Fibroblast of villous mesenchyme (primary cell): ENCODE measurements at regions not wholly inside any gene's neighbourhood (a gene's known extent, or its start where the extent isn't known, plus 50 kb on each side); places are given as distances from the start of the nearest gene placed in this dataset.
A peak's percentile ranks its signal among the peaks of the same experiment; 100 is the strongest.

Experiments
- DNase-seq: peaks from one replicate; pipeline ENCODE4 v3.0.0-alpha.2; 2010; ENCODE audit warnings: low read depth
- H3K4me3 ChIP-seq: 2 replicates; pipeline ENCODE4 v1.5.1; 2011; ENCODE audit warnings: low read depth, mild to moderate bottlenecking, low read length
- CTCF ChIP-seq: IDR thresholded peaks from 2 replicates; pipeline ENCODE4 v1.5.1; 2012; ENCODE audit warnings: low read depth, mild to moderate bottlenecking, low read length; ENCODE audit not compliant: insufficient read depth

GRCh38 chr12:123071857-123072256, 79.0 kb downstream of the PITPNM2 start:
- no peak for TF ChIP-seq CTCF
- H3K4me3 ChIP-seq, result no peak overlapping the region
- no peak for DNase-seq

- no peak for TF ChIP-seq CTCF
- DNase-seq, result peak; percentile 22
These were observed 79.6 kb downstream of the PITPNM2 start for GRCh38 chr12:123071099-123071800.

GRCh38 chr12:123070267-123071081, 80.4 kb downstream of the PITPNM2 start:
- TF ChIP-seq CTCF, result no peak
- no peak overlapping the region for H3K4me3 ChIP-seq
- no peak for DNase-seq

More at GRCh38 chr12:123071099-123071800, 79.6 kb downstream of the PITPNM2 start:
- H3K4me3 ChIP-seq, result no peak overlapping the region

- no peak for TF ChIP-seq CTCF
- DNase-seq, result no peak
These were observed 81.2 kb downstream of the PITPNM2 start for GRCh38 chr12:123069436-123070266.

GRCh38 chr12:123067654-123068053, 83.2 kb downstream of the PITPNM2 start:
- DNase-seq, result no peak
- H3K4me3 ChIP-seq, result no peak overlapping the region
- no peak for TF ChIP-seq CTCF

More at GRCh38 chr12:123069436-123070266, 81.2 kb downstream of the PITPNM2 start:
- H3K4me3 ChIP-seq, result no peak overlapping the region

GRCh38 chr12:123066384-123066710, 84.5 kb downstream of the PITPNM2 start:
- no peak overlapping the region for H3K4me3 ChIP-seq
- DNase-seq, result no peak
- no peak for TF ChIP-seq CTCF
